ENCODE measurements at regions not wholly inside any gene's neighbourhood (a gene's known extent, or its start where the extent isn't known, plus 50 kb on each side); places are given as distances from the start of the nearest gene placed in this dataset.

DNA sequence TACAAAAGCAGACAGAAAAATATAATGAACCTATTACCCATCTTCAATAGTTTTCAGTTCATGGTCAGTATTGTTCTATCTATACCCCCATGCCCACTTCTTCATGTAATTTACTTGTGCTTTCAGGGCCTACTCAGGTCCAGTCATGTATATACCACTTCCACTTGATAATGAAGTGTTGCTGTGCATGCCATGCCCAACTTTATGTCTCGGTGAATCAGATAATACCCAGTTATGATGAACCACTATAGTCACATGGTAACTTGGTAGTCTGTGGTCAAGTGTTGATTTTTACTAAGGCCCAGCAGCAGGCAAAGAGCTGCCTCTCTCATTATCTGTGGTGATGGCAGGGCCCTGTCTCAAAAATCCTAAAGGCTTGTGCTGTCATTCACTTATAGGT is 70.7 kb upstream of the IL33 start:
- ATAC-seq, result no peak

DNA sequence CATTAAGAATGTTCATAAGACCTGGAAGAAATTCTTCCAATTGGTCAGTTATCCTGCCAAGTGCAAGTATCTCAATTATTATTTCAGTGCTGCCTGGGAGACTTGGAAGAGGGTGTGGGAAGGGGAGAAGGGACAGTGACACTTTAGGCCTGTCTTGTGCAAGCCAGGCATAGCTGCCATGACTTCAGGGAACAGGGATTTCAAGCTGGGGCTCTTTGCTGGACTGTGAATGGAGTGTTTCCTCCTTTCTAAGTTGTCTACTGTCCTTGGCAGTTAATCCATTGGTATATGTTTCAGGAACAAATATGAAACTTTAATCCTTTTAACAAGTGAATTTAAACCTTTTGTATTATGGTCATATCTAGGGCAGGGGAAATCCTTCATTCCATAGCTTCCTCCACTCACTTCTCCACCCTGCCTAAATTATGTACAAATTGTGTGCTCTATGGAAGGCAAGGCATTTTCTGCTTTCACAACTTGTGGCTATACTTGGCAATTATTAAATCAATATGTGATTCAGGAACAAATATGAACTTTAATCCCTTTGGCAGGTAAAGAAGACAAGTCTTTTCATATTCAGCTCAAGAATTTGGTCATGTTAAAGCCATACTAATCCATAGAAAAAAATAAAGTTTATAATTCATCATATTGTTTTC is 72.7 kb upstream of the IL33 start:
- CTCF ChIA-PET, result no interaction called here
- TF ChIP-seq, protein P1, sequence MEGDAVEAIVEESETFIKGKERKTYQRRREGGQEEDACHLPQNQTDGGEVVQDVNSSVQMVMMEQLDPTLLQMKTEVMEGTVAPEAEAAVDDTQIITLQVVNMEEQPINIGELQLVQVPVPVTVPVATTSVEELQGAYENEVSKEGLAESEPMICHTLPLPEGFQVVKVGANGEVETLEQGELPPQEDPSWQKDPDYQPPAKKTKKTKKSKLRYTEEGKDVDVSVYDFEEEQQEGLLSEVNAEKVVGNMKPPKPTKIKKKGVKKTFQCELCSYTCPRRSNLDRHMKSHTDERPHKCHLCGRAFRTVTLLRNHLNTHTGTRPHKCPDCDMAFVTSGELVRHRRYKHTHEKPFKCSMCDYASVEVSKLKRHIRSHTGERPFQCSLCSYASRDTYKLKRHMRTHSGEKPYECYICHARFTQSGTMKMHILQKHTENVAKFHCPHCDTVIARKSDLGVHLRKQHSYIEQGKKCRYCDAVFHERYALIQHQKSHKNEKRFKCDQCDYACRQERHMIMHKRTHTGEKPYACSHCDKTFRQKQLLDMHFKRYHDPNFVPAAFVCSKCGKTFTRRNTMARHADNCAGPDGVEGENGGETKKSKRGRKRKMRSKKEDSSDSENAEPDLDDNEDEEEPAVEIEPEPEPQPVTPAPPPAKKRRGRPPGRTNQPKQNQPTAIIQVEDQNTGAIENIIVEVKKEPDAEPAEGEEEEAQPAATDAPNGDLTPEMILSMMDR (IDR thresholded peaks at IDR 0.05), result no peak
- TF ChIP-seq, protein P2, sequence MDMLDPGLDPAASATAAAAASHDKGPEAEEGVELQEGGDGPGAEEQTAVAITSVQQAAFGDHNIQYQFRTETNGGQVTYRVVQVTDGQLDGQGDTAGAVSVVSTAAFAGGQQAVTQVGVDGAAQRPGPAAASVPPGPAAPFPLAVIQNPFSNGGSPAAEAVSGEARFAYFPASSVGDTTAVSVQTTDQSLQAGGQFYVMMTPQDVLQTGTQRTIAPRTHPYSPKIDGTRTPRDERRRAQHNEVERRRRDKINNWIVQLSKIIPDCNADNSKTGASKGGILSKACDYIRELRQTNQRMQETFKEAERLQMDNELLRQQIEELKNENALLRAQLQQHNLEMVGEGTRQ (IDR thresholded peaks at IDR 0.05), result no peak
- no peak for TF ChIP-seq CHD4 (IDR thresholded peaks at IDR 0.05; ENCODE audit: borderline replicate concordance)
- no peak for TF ChIP-seq NPAS2 (CRISPR knock-in tag; IDR thresholded peaks at IDR 0.05; ENCODE audit: borderline replicate concordance)
- no peak for TF ChIP-seq HOXB5 (CRISPR knock-in tag; IDR thresholded peaks at IDR 0.05)
- TF ChIP-seq SMC3 (IDR thresholded peaks at IDR 0.05), result no peak
- no peak for TF ChIP-seq PHF8 (IDR thresholded peaks at IDR 0.05; ENCODE audit: borderline replicate concordance, low read depth)
- no peak for TF ChIP-seq ZC3H11A (IDR thresholded peaks at IDR 0.05)
- no peak for TF ChIP-seq HOXA7 (CRISPR knock-in tag; IDR thresholded peaks at IDR 0.05)
- TF ChIP-seq ZSCAN20 (CRISPR knock-in tag; IDR thresholded peaks at IDR 0.05), result no peak
- no peak for TF ChIP-seq HDAC2 (IDR thresholded peaks at IDR 0.05)
- no peak for TF ChIP-seq CHD2 (IDR thresholded peaks at IDR 0.05; ENCODE audit: low read length, partially characterized antibody)
- TF ChIP-seq, protein P3, sequence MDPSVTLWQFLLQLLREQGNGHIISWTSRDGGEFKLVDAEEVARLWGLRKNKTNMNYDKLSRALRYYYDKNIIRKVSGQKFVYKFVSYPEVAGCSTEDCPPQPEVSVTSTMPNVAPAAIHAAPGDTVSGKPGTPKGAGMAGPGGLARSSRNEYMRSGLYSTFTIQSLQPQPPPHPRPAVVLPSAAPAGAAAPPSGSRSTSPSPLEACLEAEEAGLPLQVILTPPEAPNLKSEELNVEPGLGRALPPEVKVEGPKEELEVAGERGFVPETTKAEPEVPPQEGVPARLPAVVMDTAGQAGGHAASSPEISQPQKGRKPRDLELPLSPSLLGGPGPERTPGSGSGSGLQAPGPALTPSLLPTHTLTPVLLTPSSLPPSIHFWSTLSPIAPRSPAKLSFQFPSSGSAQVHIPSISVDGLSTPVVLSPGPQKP (IDR thresholded peaks at IDR 0.05; ENCODE audit: low read depth, low read length), result no peak
- no peak for TF ChIP-seq MAZ (IDR thresholded peaks at IDR 0.05; ENCODE audit: borderline replicate concordance, low read depth, low read length)
- no peak for TF ChIP-seq ZNF302 (CRISPR knock-in tag; IDR thresholded peaks at IDR 0.05)
- TF ChIP-seq, protein P4, sequence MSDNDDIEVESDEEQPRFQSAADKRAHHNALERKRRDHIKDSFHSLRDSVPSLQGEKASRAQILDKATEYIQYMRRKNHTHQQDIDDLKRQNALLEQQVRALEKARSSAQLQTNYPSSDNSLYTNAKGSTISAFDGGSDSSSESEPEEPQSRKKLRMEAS (IDR thresholded peaks at IDR 0.05), result no peak
- peak overlapping the region in 1 of 2 experiments; percentile 42; a peak in 1 of 6 replicates for H3K27ac ChIP-seq
- ATAC-seq, result no peak
- H3K4me1 ChIP-seq, result 0 out of 3 replicates have a peak, but pooled peaks cover 3% of the 10 kb centered on the region
- POLR2A ChIA-PET, result no interaction called here
- H3K9me3 ChIP-seq, result no peaks in the 10 kb centered on the region
- FAIRE-seq, result no peak
- no peak for DNase-seq (ENCODE audit: low read depth in 1 of 2, low spot score in 1 of 2)
- no peak overlapping the region for H3K4me3 ChIP-seq
- no peak overlapping the region for H3K4me2 ChIP-seq

More for the DNA sequence above, 70.7 kb upstream of the IL33 start:
- ChIA-PET CTCF (no interaction called here), POLR2A (no interaction called here)
- Histone ChIP-seq H3K9me3 (no peaks in the 10 kb centered on the region), H3K4me2 (no peak overlapping the region), H3K4me3 (no peak overlapping the region), H3K4me1 (0 out of 3 replicates have a peak, but pooled peaks cover 3% of the 10 kb centered on the region), H3K27ac (no peak overlapping the region)
- no peak for TF ChIP-seq EHF (CRISPR knock-in tag; IDR thresholded peaks at IDR 0.05)
- no peak for TF ChIP-seq HDAC2 (IDR thresholded peaks at IDR 0.05)
- TF ChIP-seq FOSL2 (IDR thresholded peaks at IDR 0.05), result no peak
- no peak for TF ChIP-seq FOSL2 (CRISPR knock-in tag; IDR thresholded peaks at IDR 0.05)
- TF ChIP-seq POLR2AphosphoS2 (conservative IDR thresholded peaks at IDR 0.05; ENCODE audit: low read length), result no peak
- TF ChIP-seq POLR2A (IDR thresholded peaks at IDR 0.05; ENCODE audit: low read length), result no peak
- TF ChIP-seq, protein P2 (IDR thresholded peaks at IDR 0.05), result no peak
- TF ChIP-seq JUN (IDR thresholded peaks at IDR 0.05), result no peak
- no peak for TF ChIP-seq HOXB13 (CRISPR knock-in tag; IDR thresholded peaks at IDR 0.05; ENCODE audit: low read depth)
- TF ChIP-seq ZSCAN20 (CRISPR knock-in tag; IDR thresholded peaks at IDR 0.05), result no peak
- TF ChIP-seq, protein P5, sequence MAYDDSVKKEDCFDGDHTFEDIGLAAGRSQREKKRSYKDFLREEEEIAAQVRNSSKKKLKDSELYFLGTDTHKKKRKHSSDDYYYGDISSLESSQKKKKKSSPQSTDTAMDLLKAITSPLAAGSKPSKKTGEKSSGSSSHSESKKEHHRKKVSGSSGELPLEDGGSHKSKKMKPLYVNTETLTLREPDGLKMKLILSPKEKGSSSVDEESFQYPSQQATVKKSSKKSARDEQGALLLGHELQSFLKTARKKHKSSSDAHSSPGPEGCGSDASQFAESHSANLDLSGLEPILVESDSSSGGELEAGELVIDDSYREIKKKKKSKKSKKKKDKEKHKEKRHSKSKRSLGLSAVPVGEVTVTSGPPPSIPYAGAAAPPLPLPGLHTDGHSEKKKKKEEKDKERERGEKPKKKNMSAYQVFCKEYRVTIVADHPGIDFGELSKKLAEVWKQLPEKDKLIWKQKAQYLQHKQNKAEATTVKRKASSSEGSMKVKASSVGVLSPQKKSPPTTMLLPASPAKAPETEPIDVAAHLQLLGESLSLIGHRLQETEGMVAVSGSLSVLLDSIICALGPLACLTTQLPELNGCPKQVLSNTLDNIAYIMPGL (CRISPR knock-in tag; IDR thresholded peaks at IDR 0.05; ENCODE audit: borderline replicate concordance), result no peak
- no peak for TF ChIP-seq RNF2 (IDR thresholded peaks at IDR 0.05; ENCODE audit: borderline replicate concordance, low read depth)
- no peak for TF ChIP-seq RFX5 (IDR thresholded peaks at IDR 0.05)
- no peak for TF ChIP-seq CHD2 (IDR thresholded peaks at IDR 0.05; ENCODE audit: low read length, partially characterized antibody)
- TF ChIP-seq, protein P3 (IDR thresholded peaks at IDR 0.05; ENCODE audit: low read depth, low read length), result no peak
- TF ChIP-seq, protein P4 (IDR thresholded peaks at IDR 0.05), result no peak
- TF ChIP-seq MAFK (IDR thresholded peaks at IDR 0.05; ENCODE audit: partially characterized antibody), result no peak
- no peak for TF ChIP-seq BHLHE40 (IDR thresholded peaks at IDR 0.05; ENCODE audit: low read depth, low read length)
- TF ChIP-seq, protein P6, sequence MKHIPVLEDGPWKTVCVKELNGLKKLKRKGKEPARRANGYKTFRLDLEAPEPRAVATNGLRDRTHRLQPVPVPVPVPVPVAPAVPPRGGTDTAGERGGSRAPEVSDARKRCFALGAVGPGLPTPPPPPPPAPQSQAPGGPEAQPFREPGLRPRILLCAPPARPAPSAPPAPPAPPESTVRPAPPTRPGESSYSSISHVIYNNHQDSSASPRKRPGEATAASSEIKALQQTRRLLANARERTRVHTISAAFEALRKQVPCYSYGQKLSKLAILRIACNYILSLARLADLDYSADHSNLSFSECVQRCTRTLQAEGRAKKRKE (CRISPR knock-in tag; IDR thresholded peaks at IDR 0.05; ENCODE audit: low read depth), result no peak
- TF ChIP-seq HEYL (CRISPR knock-in tag; IDR thresholded peaks at IDR 0.05), result no peak
- TF ChIP-seq SMC3 (IDR thresholded peaks at IDR 0.05), result no peak
- no peak for DNase-seq (ENCODE audit: low read depth in 1 of 2, low spot score in 1 of 2)
- FAIRE-seq, result no peak
- WGBS (ENCODE audit: missing lambda C conversion rate), result 83% methylated on average over 1 of the region's 1 CpG
